ENCODE measurements at regions not wholly inside any gene's neighbourhood (a gene's known extent, or its start where the extent isn't known, plus 50 kb on each side); places are given as distances from the start of the nearest gene placed in this dataset.
A peak's percentile ranks its signal among the peaks of the same experiment; 100 is the strongest.

DNA sequence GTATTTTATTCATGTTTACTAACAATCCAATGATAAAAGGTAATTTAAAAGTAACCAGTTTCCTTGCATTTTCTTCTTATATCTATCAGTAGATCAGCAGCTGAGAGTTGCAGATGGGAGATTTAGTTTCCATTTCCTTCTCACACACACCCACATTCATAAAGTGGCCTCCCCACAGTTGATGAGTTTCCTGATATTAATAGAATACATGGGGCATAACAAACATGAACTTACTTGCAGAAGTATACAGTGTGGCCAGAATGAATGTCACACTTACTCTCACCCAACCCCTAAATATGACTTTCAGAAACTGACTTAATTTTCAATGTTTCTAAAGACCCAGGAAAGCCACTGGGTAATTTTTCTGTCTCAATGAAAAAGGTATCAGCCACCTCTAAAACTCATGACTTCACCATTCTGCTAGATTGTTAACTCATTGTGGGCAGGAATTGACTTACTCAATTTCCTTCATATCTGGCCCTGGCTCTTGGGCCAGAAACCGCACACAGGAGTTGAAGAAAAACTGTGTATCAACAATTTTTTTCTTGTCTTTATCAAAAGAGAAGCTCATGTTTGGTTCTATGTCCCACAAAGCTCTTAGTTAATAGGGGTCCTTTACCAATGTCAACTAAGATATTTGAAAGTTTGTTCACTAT is 63.5 kb upstream of the OSMR start:
- in situ Hi-C loops (cut with HindIII; ENCODE audit: low sequenced_read_pairs) = no loop called here
- no peak for DNase-seq (ENCODE audit: low read depth, low spot score)
- TF ChIP-seq CTCF (IDR thresholded peaks at IDR 0.05; ENCODE audit: low read depth, low read length) = no peak
- H3K4me3 ChIP-seq (ENCODE audit: low read depth, low read length) = no peak overlapping the region

DNA sequence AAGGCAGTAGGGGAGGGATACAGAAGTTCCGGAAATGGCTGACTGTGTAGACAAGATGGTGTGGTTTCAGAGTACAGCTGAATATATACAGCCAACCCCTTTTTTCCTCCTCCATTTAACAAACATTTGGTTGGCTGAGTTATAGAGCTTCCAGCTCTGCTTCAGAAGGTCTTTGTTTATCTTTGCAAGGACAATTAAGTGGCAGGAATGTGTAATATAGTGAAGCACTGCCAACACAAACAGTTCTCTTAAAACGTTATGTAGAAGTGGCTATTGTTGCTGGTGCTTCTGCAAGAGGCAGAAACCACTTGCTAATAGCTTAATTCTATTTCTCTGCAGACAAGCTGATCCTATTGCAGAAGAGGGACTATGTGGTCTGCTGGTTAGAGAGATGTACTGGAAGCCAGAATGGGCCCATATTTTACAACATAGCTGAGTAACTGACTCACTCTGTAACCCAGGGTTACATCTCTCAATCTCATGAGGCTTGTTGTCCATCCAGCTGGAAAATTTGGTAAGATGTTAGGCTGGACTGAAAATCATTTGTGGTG is 62.7 kb upstream of the OSMR start:
- peak; percentile 99 for DNase-seq (ENCODE audit: low read depth, low spot score)
- TF ChIP-seq CTCF (IDR thresholded peaks at IDR 0.05; ENCODE audit: low read depth, low read length) = peak; percentile 6
- H3K4me3 ChIP-seq (ENCODE audit: low read depth, low read length) = no peak overlapping the region
- in situ Hi-C loops (cut with HindIII; ENCODE audit: low sequenced_read_pairs) = no loop called here

- no peak overlapping the region for H3K4me3 ChIP-seq (ENCODE audit: low read depth, low read length)
- DNase-seq (ENCODE audit: low read depth, low spot score) = peak; percentile 49
- in situ Hi-C loops (cut with HindIII; ENCODE audit: low sequenced_read_pairs) = no loop called here
- TF ChIP-seq CTCF (IDR thresholded peaks at IDR 0.05; ENCODE audit: low read depth, low read length) = no peak
These were observed 56.7 kb upstream of the OSMR start for GRCh38 chr5:38789134-38789533.

GRCh38 chr5:38789777-38790176 is 56.0 kb upstream of the OSMR start:
- no peak overlapping the region for H3K4me3 ChIP-seq (ENCODE audit: low read depth, low read length)
- in situ Hi-C loops (cut with HindIII; ENCODE audit: low sequenced_read_pairs) = no loop called here
- DNase-seq (ENCODE audit: low read depth, low spot score) = no peak
- TF ChIP-seq CTCF (IDR thresholded peaks at IDR 0.05; ENCODE audit: low read depth, low read length) = no peak

- TF ChIP-seq CTCF (IDR thresholded peaks at IDR 0.05; ENCODE audit: low read depth, low read length) = no peak
- H3K4me3 ChIP-seq (ENCODE audit: low read depth, low read length) = no peak overlapping the region
- DNase-seq (ENCODE audit: low read depth, low spot score) = no peak
- in situ Hi-C loops (cut with HindIII; ENCODE audit: low sequenced_read_pairs) = no loop called here
These were observed 55.5 kb upstream of the OSMR start for GRCh38 chr5:38790268-38790667.

DNA sequence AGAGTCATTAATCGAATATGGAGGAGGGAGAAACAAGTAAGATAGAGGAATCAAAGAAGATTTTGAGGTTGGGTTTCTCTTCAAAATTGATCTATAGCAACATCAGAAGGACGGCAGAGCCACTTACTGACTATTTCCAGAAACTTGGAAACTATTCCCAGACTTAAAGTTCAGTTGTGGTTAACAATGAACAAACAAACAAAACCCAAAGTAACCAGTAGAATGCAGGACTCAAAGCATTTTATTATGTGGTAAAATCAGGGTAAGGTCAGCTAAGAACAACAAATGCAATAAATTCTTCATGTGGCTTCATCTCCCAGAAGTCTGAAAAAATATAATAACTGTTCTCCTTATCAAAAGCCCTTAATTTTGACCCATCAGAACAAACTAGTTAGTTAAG is 54.9 kb upstream of the OSMR start:
- DNase-seq (ENCODE audit: low read depth, low spot score) = peak; percentile 40
- H3K4me3 ChIP-seq (ENCODE audit: low read depth, low read length) = no peak overlapping the region
- no peak for TF ChIP-seq CTCF (IDR thresholded peaks at IDR 0.05; ENCODE audit: low read depth, low read length)
- in situ Hi-C loops (cut with HindIII; ENCODE audit: low sequenced_read_pairs) = no loop called here
